ENCODE measurements at regions not wholly inside any gene's neighbourhood (a gene's known extent, or its start where the extent isn't known, plus 50 kb on each side); places are given as distances from the start of the nearest gene placed in this dataset.

DNA sequence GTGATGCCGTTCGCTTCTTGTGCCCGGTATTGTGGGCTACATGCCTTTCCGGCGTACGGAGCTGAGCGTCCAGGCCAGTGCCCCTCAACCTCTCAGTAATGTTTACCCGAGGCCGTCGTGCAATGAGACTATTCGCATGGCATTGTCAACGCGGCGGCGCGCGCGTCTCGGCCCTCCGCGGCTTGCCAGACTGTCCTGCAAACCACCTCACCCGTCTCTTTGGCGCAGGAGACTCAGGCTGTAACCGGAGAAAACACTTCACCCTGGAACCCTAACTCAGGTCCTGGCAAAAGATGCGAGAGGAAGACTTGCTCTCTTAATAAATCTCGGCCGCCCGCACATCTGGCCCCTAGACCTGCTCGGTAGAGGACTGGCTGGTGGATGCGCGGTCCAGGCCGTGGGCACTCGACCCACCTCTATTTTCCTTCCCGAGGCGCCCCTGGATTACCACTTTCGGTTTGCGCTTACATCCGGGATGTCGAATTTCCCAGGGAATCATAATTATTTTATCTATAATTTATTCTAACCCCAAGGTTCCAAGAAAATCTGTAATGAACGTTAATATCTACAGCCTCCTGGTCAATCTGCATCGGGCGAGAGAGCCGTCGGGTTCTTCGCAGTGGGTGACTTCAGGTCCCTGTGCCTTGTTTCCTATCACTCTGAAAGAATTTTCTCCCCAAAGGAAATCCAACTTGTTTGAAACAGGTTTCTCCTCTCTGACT, 71.8 kb upstream of the POLG start:
- TF ChIP-seq HDGF (IDR thresholded peaks at IDR 0.05; ENCODE audit: borderline replicate concordance): no peak
- TF ChIP-seq FOXK2 (IDR thresholded peaks at IDR 0.05): no peak
- no peak for TF ChIP-seq SUZ12 (IDR thresholded peaks at IDR 0.05)
- TF ChIP-seq LEF1 (IDR thresholded peaks at IDR 0.05; ENCODE audit: borderline replicate concordance): no peak
- ChIA-PET CTCF (interaction anchor here (3.2 kb wide), 1 partner anchor 48 kb away, joined by 10 read pairs; no protein-coding TSS in a partner anchor), POLR2A (no interaction called here)
- no peak for DNase-seq (ENCODE audit: extremely low spot score)

DNA sequence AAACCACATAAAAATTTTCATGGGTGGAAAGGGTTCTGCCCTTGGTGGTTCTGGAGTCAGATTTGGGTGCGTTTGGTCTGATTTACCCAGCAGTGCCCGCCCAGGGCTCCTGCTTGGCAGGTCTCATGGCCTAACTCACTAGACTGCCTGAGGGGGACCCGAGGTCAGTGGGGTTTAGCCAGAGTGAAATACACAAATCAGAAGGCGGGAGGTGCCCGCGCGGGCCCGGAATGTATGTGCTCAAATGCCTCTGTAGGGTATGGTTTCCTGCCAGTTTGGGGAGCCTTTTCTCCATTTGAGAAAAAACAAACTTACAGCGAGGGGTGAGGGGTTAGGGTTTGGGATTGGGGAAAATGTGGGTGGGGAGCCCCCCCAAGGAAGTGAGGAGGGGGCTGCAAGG, 70.9 kb upstream of the POLG start:
- CTCF ChIA-PET: interaction anchor here (9.2 kb wide), 1 partner anchor 46 kb away, joined by 96 read pairs; no protein-coding TSS in a partner anchor
- POLR2A ChIA-PET: no interaction called here
- DNase-seq (ENCODE audit: extremely low spot score): no peak
- TF ChIP-seq TARDBP (IDR thresholded peaks at IDR 0.05) (no peak), FOXM1 (IDR thresholded peaks at IDR 0.05; ENCODE audit: borderline replicate concordance) (no peak)

DNA sequence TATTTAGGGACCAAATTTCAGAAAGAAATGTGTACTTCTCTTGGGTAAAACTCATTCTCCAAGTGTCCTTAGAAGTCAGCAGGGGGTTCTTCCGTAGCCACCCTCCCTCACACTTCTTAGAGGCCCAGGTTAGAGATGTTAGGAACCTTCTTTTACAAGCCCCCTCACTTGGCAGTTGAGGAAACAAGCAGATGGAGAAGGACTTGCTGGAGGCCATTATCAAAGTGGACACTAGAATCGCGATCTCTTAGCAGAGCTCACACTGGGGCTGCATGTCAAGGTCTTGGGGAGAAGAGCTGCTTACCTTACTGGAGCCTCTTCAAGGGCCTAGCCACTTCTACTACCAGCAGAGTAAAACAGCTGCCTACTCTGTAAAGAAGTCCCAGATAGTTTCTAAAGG, 69.4 kb upstream of the POLG start:
- DNase-seq (ENCODE audit: extremely low spot score): no peak
- TF ChIP-seq SP1 (IDR thresholded peaks at IDR 0.05): no peak
- TF ChIP-seq CTBP1 (IDR thresholded peaks at IDR 0.05; ENCODE audit: borderline replicate concordance): no peak
- no peak for TF ChIP-seq BHLHE40 (IDR thresholded peaks at IDR 0.05; ENCODE audit: borderline replicate concordance)
- TF ChIP-seq ELF4 (IDR thresholded peaks at IDR 0.05): no peak
- no peak for TF ChIP-seq ZNF384 (IDR thresholded peaks at IDR 0.05)
- TF ChIP-seq FOXA1 (IDR thresholded peaks at IDR 0.05): no peak
- ChIA-PET CTCF (interaction anchor here (1.1 to 9.2 kb wide), 3 partner anchors 9 to 45 kb away, joined by 3 to 96 read pairs (median 7); no protein-coding TSS in a partner anchor), POLR2A (interaction anchor here (1.0 kb wide), 1 partner anchor 171 kb away, joined by 3 read pairs; the partner anchor contains the start of gene TICRR)

DNA sequence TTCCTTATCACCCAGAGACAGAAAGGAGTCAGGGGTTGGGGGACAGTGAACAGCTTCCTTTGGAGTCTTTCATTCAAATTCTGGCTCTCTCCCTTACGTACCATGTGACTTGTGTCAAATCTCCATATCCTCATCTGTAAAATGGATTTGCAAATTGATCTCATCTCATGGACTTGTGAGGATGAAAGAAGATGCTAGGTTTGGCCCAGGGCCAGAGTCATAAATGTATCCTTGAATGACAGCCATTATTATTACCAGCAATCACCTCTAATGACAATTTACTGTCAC, 67.8 kb upstream of the POLG start:
- CTCF ChIA-PET: interaction anchor here (2.4 to 9.2 kb wide), 2 partner anchors 16 to 43 kb away, joined by 8 to 96 read pairs; no protein-coding TSS in a partner anchor
- POLR2A ChIA-PET: interaction anchor here (1.3 kb wide), 1 partner anchor 41 kb away, joined by 3 read pairs; no protein-coding TSS in a partner anchor
- DNase-seq (ENCODE audit: extremely low spot score): no peak
- TF ChIP-seq FOXA1 (IDR thresholded peaks at IDR 0.05) (no peak), FOXK2 (IDR thresholded peaks at IDR 0.05) (no peak), SUZ12 (IDR thresholded peaks at IDR 0.05) (no peak), LEF1 (IDR thresholded peaks at IDR 0.05; ENCODE audit: borderline replicate concordance) (no peak), TARDBP (IDR thresholded peaks at IDR 0.05) (no peak)
- TF ChIP-seq, protein P1, sequence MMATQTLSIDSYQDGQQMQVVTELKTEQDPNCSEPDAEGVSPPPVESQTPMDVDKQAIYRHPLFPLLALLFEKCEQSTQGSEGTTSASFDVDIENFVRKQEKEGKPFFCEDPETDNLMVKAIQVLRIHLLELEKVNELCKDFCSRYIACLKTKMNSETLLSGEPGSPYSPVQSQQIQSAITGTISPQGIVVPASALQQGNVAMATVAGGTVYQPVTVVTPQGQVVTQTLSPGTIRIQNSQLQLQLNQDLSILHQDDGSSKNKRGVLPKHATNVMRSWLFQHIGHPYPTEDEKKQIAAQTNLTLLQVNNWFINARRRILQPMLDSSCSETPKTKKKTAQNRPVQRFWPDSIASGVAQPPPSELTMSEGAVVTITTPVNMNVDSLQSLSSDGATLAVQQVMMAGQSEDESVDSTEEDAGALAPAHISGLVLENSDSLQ (IDR thresholded peaks at IDR 0.05): 0 out of 2 replicates have a peak, but pooled peaks have one; percentile 23

DNA sequence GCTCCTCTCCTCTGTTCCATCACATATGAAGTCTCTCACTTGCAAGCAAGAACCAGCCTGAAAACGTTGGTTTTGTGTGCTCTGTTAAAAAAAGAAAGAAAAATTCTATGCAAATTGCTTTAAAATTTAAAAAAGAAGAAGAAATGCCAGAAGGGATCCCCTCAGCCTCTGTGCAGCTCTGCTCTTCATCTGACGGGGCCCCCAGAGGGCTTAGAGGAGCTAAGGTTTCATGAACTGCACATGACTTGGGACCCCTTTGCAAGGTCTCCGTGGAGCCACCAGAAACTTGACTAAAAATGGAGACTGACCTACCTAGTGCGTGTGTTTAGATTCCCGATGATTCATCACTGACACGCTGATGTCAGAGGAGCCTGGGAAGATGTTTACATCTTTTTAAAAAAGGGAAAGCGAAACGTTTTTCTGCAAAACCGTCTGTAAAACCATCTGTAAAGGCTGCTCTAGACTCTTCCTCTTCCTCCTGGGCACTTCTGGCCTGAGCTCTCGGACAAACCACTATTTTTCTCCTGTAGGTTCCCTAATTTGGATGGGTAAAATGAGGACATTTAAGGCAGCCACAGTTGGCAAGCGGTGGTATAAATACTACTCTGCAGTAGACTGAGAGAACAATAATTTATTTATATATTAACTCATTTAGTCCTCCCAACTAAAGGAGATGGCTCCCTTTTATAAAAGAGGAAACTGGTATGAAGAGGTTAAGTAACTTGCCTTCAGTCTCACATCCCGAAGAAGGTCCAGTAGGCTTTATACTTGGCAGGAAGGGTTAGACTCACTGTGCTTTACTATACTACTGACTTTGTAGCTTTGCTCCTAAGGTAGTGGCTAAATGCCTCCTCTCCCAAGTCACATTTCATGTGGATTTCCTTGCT, 67.2 kb upstream of the POLG start:
- POLR2A ChIA-PET: interaction anchor here (1.1 to 1.3 kb wide), 3 partner anchors 40 to 173 kb away, joined by 3 read pairs; partner anchors contain the start of genes POLG and TICRR
- DNase-seq (ENCODE audit: extremely low spot score): no peak
- TF ChIP-seq ZNF384 (IDR thresholded peaks at IDR 0.05): no peak
- TF ChIP-seq FOXK2 (IDR thresholded peaks at IDR 0.05): no peak
- TF ChIP-seq FOXA1 (IDR thresholded peaks at IDR 0.05): no peak
- TF ChIP-seq L3MBTL2 (conservative IDR thresholded peaks at IDR 0.05): no peak
- no peak for TF ChIP-seq CTBP1 (IDR thresholded peaks at IDR 0.05; ENCODE audit: borderline replicate concordance)
- TF ChIP-seq BHLHE40 (IDR thresholded peaks at IDR 0.05; ENCODE audit: borderline replicate concordance): no peak
- TF ChIP-seq, protein P1 (IDR thresholded peaks at IDR 0.05): no peak
- no peak for TF ChIP-seq SP1 (IDR thresholded peaks at IDR 0.05)
- no peak for TF ChIP-seq HDGF (IDR thresholded peaks at IDR 0.05; ENCODE audit: borderline replicate concordance)
- no peak for TF ChIP-seq FOXM1 (IDR thresholded peaks at IDR 0.05; ENCODE audit: borderline replicate concordance)
- TF ChIP-seq LEF1 (IDR thresholded peaks at IDR 0.05; ENCODE audit: borderline replicate concordance): no peak
- no peak for TF ChIP-seq ELF4 (IDR thresholded peaks at IDR 0.05)
- TF ChIP-seq NFRKB (IDR thresholded peaks at IDR 0.05): no peak
- no peak for TF ChIP-seq ARNT (IDR thresholded peaks at IDR 0.05)
- no peak for TF ChIP-seq SUZ12 (IDR thresholded peaks at IDR 0.05)
- CTCF ChIA-PET: interaction anchor here (0.6 to 9.2 kb wide), 3 partner anchors 16 to 42 kb away, joined by 3 to 96 read pairs (median 8); no protein-coding TSS in a partner anchor

DNA sequence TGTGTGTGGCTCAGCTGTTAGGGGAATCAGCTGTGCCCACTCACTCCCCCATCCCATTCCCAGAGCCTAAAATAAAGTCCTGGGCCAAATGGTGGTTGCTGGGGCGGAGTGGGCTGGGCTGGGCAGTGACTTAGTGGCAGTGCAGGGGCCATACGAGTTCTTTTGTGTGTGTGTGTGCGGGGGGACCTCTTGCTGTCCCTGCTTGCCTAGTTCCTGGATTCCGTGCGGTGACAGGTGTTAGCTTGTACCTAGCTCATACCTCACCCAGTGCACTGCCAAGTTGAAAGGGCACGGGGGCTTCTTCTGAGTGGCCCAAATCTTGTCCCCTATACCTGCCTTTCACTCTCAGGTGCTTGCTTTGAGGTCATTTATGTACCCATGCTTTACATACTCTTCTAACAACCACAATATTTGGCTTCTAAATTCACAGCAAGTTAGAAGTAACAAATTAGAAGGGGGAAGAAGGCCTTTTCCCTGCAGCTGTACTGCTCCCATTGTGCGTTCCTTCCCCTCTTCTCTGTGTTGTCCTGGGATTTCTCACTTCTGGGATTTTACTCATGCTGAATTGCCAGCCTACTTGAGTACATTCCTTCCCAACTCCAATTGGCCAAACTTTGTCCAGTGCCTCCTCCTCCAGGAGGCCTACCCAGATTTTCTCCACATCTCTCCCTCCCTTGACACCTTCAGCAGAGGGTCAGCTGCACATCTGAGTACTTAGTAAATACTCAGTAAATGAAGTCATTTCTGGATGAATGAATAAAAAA, 66.3 kb upstream of the POLG start:
- TF ChIP-seq, protein P1 (IDR thresholded peaks at IDR 0.05): no peak
- TF ChIP-seq NFRKB (IDR thresholded peaks at IDR 0.05) (no peak), BHLHE40 (IDR thresholded peaks at IDR 0.05; ENCODE audit: borderline replicate concordance) (no peak), L3MBTL2 (conservative IDR thresholded peaks at IDR 0.05) (no peak), SUZ12 (IDR thresholded peaks at IDR 0.05) (no peak), FOXM1 (IDR thresholded peaks at IDR 0.05; ENCODE audit: borderline replicate concordance) (no peak), CTBP1 (IDR thresholded peaks at IDR 0.05; ENCODE audit: borderline replicate concordance) (no peak), ELF4 (IDR thresholded peaks at IDR 0.05) (no peak), FOXK2 (IDR thresholded peaks at IDR 0.05) (no peak), SP1 (IDR thresholded peaks at IDR 0.05) (no peak), LEF1 (IDR thresholded peaks at IDR 0.05; ENCODE audit: borderline replicate concordance) (no peak), HDGF (IDR thresholded peaks at IDR 0.05; ENCODE audit: borderline replicate concordance) (no peak), ARNT (IDR thresholded peaks at IDR 0.05) (no peak), FOXA1 (IDR thresholded peaks at IDR 0.05) (no peak), TARDBP (IDR thresholded peaks at IDR 0.05) (no peak), ZNF384 (IDR thresholded peaks at IDR 0.05) (no peak)
- CTCF ChIA-PET: interaction anchor here (0.6 to 9.2 kb wide), 4 partner anchors 17 to 42 kb away, joined by 3 to 96 read pairs (median 7); no protein-coding TSS in a partner anchor
- no peak for DNase-seq (ENCODE audit: extremely low spot score)
- POLR2A ChIA-PET: interaction anchor here (1.1 to 1.3 kb wide), 3 partner anchors 39 to 174 kb away, joined by 3 read pairs; partner anchors contain the start of genes POLG and TICRR

Measured in HEK293T (cell line).